Caco-2 (cell line): ENCODE measurements at regions not wholly inside any gene's neighbourhood (a gene's known extent, or its start where the extent isn't known, plus 50 kb on each side); places are given as distances from the start of the nearest gene placed in this dataset.

Experiments used
- BruUV-seq: library from RNA; stranded (reverse); fragments of 400-500 nt; replicated peaks from 2 replicates; lab custom pipeline; 2021; lab: Mats Ljungman, UMichigan
- CTCF ChIA-PET: fragments of 300-600 bp; sonication (Branson Sonifier 250); formaldehyde crosslinking; loops from one replicate; lab custom pipeline; 2022; ENCODE audit warnings: antibody characterized with exemption; lab: Charles Lee
- POLR2A ChIA-PET: fragments of 300-600 bp; sonication (Branson Sonifier 250); formaldehyde crosslinking; loops from one replicate; lab custom pipeline; 2022; ENCODE audit warnings: antibody characterized with exemption; lab: Charles Lee
- DNase-seq, 2 experiments: peaks; one replicate each; pipeline versions ENCODE4 v3.0.0 to v3.0.0-alpha.2; 2020 to 2022
- H3K27me3 ChIP-seq: replicated peaks from 2 replicates; pipeline ENCODE4 v1.6.0; 2011; ENCODE audit warnings: low read length; ENCODE audit not compliant: control insufficient read depth, insufficient read depth
- H3K36me3 ChIP-seq: 2 replicates; pipeline ENCODE4 v1.5.1; 2011; ENCODE audit warnings: low read length; ENCODE audit not compliant: control insufficient read depth, insufficient read depth
- H3K4me1 ChIP-seq: fragments of 250-450 bp; sonication (Bioruptor Pico); 2 replicates; pipeline ENCODE4 v1.5.1; 2020; ENCODE audit warnings: mild to moderate bottlenecking
- H3K4me3 ChIP-seq: 2 replicates; pipeline ENCODE4 v1.5.1; 2011; ENCODE audit warnings: low read depth, mild to moderate bottlenecking, control low read depth, low read length
- H3K9me3 ChIP-seq: fragments of 250-450 bp; sonication (Bioruptor Pico); 2 replicates; pipeline ENCODE4 v1.5.1; 2020; ENCODE audit warnings: mild to moderate bottlenecking, moderate library complexity
- H3K27ac Mint-ChIP-seq: one replicate; pipeline ENCODE4 v1.8.0; 2022; ENCODE audit warnings: mixed read lengths; ENCODE audit not compliant: unreplicated experiment
- H3K27me3 Mint-ChIP-seq: one replicate; pipeline ENCODE4 v1.8.0; 2022; ENCODE audit warnings: mixed read lengths; ENCODE audit not compliant: insufficient read depth, unreplicated experiment
- H3K36me3 Mint-ChIP-seq: one replicate; pipeline ENCODE4 v1.8.0; 2022; ENCODE audit warnings: mild to moderate bottlenecking, mixed read lengths; ENCODE audit not compliant: insufficient read depth, unreplicated experiment
- H3K4me1 Mint-ChIP-seq: one replicate; pipeline ENCODE4 v1.8.0; 2022; ENCODE audit warnings: low read depth, mixed read lengths; ENCODE audit not compliant: unreplicated experiment
- H3K4me3 Mint-ChIP-seq: one replicate; pipeline ENCODE4 v1.8.0; 2022; ENCODE audit warnings: mild to moderate bottlenecking, moderate library complexity, mixed read lengths; ENCODE audit not compliant: unreplicated experiment
- H3K9me3 Mint-ChIP-seq: one replicate; pipeline ENCODE4 v1.8.0; 2022; ENCODE audit warnings: mixed read lengths; ENCODE audit not compliant: unreplicated experiment
- CTCF ChIP-seq, 2 experiments: fragments of 200-600 bp in 1 of 2; IDR thresholded peaks; 1 replicate in 1 of 2; 2 replicates in 1 of 2; pipeline versions ENCODE4 v1.5.1 to v1.8.0; 2011 to 2022; ENCODE audit warnings: antibody characterized with exemption in 1 of 2, control low read depth in 1 of 2, inconsistent platforms in 1 of 2, low read depth in 1 of 2, low read length in 1 of 2, mild to moderate bottlenecking in 1 of 2, moderate library complexity in 1 of 2; ENCODE audit not compliant: insufficient read depth in 1 of 2, severe bottlenecking in 1 of 2, unreplicated experiment in 1 of 2
- intact Hi-C: fragments of 100-400 bp; cut with micrococcal nuclease; formaldehyde crosslinking; loops from one replicate; pipeline ENCODE4 v1.10.0; 2022; ENCODE audit not compliant: unreplicated experiment

GRCh38 chr9:81877047-81877446 is 51.2 kb upstream of the SPATA31D4 start:
- DNase-seq: no peak
- Mint-ChIP-seq H3K4me3 (no peak overlapping the region), H3K36me3 (no peaks in the 10 kb centered on the region), H3K9me3 (no peaks in the 10 kb centered on the region), H3K27ac (no peak overlapping the region), H3K4me1 (no peaks in the 10 kb centered on the region), H3K27me3 (no peaks in the 10 kb centered on the region)
- no TSS peak for BruUV-seq
- no peaks in the 10 kb centered on the region for H3K27me3 ChIP-seq
- POLR2A ChIA-PET: no interaction called here
- CTCF ChIA-PET: interaction anchor here (0.7 kb wide), 1 partner anchor 13 kb away, joined by 3 read pairs; no protein-coding TSS in a partner anchor
- H3K36me3 ChIP-seq: no peaks in the 10 kb centered on the region
- intact Hi-C loops: no loop called here
- no peaks in the 10 kb centered on the region for H3K4me1 ChIP-seq
- no peak overlapping the region for H3K4me3 ChIP-seq
- no peaks in the 10 kb centered on the region for H3K9me3 ChIP-seq
- TF ChIP-seq CTCF (IDR thresholded peaks at IDR 0.05; ENCODE audit: insufficient read depth in 1 of 2, low read depth in 1 of 2, low read length in 1 of 2, severe bottlenecking in 1 of 2, unreplicated experiment in 1 of 2): no peak
